Smooth muscle cell (in vitro differentiated cells): ENCODE measurements at regions not wholly inside any gene's neighbourhood (a gene's known extent, or its start where the extent isn't known, plus 50 kb on each side); places are given as distances from the start of the nearest gene placed in this dataset.

Experiments used
- DNase-seq: peaks from one replicate; lab custom pipeline; 2025; ENCODE audit not compliant: unreplicated experiment; lab: John Stamatoyannopoulos, UW
- H2AFZ ChIP-seq: fragments of 200-600 bp; sonication (generic); 2 replicates; pipeline ENCODE4 v1.6.0; 2016; ENCODE audit warnings: antibody characterized with exemption, low read depth, mild to moderate bottlenecking
- H3F3A ChIP-seq: fragments of 200-600 bp; sonication (generic); 2 replicates; pipeline ENCODE4 v1.6.0; 2017; ENCODE audit warnings: antibody characterized with exemption, low read depth
- H3K27ac ChIP-seq: fragments of 200-600 bp; sonication (generic); 2 replicates; pipeline ENCODE4 v1.5.1; 2016; ENCODE audit warnings: low read depth, mild to moderate bottlenecking
- H3K27me3 ChIP-seq: fragments of 200-600 bp; sonication (generic); 2 replicates; pipeline ENCODE4 v1.6.1; 2016; ENCODE audit warnings: low read depth, mild to moderate bottlenecking
- H3K36me3 ChIP-seq: fragments of 200-600 bp; sonication (generic); 2 replicates; pipeline ENCODE4 v1.5.1; 2016; ENCODE audit warnings: low read depth
- H3K4me1 ChIP-seq: fragments of 200-600 bp; sonication (generic); 2 replicates; pipeline ENCODE4 v1.5.1; 2016; ENCODE audit warnings: low read depth
- H3K4me2 ChIP-seq: fragments of 200-600 bp; sonication (generic); 2 replicates; pipeline ENCODE4 v1.6.0; 2016; ENCODE audit warnings: mild to moderate bottlenecking
- H3K4me3 ChIP-seq: fragments of 200-600 bp; sonication (generic); 2 replicates; pipeline ENCODE4 v1.5.1; 2016; ENCODE audit warnings: mild to moderate bottlenecking
- H3K79me2 ChIP-seq: fragments of 200-600 bp; sonication (generic); 2 replicates; pipeline ENCODE4 v1.6.0; 2016; ENCODE audit warnings: low read depth, mild to moderate bottlenecking
- H3K9ac ChIP-seq: fragments of 200-600 bp; sonication (generic); 2 replicates; pipeline ENCODE4 v1.6.0; 2016; ENCODE audit warnings: low read depth
- H3K9me3 ChIP-seq: fragments of 200-600 bp; sonication (generic); replicated peaks from 2 replicates; pipeline ENCODE4 v1.5.1; 2016; ENCODE audit warnings: low read depth
- H4K20me1 ChIP-seq: fragments of 200-600 bp; sonication (generic); 2 replicates; pipeline ENCODE4 v1.6.0; 2016; ENCODE audit warnings: low read depth
- WGBS: methylation state at CpG from one replicate; pipeline ENCODE4 v1.1.7; 2016; ENCODE audit warnings: low lambda C conversion rate; 5-methylcytosine and 5-hydroxymethylcytosine counted together
- TF ChIP-seq, protein P1 (sequence below): fragments of 200-600 bp; sonication (generic); IDR thresholded peaks from 2 replicates; pipeline ENCODE4 v1.5.1; 2017; ENCODE audit warnings: borderline replicate concordance, mild to moderate bottlenecking, antibody characterized with exemption; ENCODE audit not compliant: insufficient read depth, poor library complexity, severe bottlenecking

DNA sequence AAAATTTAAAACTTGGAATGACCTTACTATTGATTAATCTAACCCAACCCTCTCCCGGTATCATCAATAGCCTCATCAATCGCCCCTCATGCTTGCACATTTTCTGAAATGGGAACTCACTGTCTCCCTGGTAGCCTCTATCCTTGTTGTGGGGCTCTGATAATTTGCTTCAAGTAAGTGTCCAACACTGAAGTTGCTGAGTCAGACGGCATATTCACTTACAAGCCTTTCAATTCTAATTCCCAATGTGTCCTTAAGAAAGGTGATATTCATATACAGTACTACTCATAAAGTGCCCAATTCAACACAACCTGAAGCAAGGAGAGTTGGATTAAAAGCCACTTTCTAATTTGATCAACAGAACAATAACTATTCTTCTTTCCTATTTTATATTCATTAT, 1146.1 kb upstream of the TMEM132C start:
- Histone ChIP-seq H3K4me2 (no peak overlapping the region), H3K4me1 (no peaks in the 10 kb centered on the region), H3K4me3 (no peak overlapping the region), H3K27me3 (no peaks in the 10 kb centered on the region), H3K9ac (no peak overlapping the region), H2AFZ (no peak overlapping the region), H3F3A (no peaks in the 10 kb centered on the region), H3K79me2 (no peaks in the 10 kb centered on the region), H3K9me3 (no peaks in the 10 kb centered on the region), H4K20me1 (no peaks in the 10 kb centered on the region), H3K27ac (no peak overlapping the region), H3K36me3 (no peaks in the 10 kb centered on the region)
- WGBS = 92% methylated on average over 3 of the region's 3 CpGs
- TF ChIP-seq, protein P1, sequence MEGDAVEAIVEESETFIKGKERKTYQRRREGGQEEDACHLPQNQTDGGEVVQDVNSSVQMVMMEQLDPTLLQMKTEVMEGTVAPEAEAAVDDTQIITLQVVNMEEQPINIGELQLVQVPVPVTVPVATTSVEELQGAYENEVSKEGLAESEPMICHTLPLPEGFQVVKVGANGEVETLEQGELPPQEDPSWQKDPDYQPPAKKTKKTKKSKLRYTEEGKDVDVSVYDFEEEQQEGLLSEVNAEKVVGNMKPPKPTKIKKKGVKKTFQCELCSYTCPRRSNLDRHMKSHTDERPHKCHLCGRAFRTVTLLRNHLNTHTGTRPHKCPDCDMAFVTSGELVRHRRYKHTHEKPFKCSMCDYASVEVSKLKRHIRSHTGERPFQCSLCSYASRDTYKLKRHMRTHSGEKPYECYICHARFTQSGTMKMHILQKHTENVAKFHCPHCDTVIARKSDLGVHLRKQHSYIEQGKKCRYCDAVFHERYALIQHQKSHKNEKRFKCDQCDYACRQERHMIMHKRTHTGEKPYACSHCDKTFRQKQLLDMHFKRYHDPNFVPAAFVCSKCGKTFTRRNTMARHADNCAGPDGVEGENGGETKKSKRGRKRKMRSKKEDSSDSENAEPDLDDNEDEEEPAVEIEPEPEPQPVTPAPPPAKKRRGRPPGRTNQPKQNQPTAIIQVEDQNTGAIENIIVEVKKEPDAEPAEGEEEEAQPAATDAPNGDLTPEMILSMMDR = no peak
- DNase-seq = no peak

DNA sequence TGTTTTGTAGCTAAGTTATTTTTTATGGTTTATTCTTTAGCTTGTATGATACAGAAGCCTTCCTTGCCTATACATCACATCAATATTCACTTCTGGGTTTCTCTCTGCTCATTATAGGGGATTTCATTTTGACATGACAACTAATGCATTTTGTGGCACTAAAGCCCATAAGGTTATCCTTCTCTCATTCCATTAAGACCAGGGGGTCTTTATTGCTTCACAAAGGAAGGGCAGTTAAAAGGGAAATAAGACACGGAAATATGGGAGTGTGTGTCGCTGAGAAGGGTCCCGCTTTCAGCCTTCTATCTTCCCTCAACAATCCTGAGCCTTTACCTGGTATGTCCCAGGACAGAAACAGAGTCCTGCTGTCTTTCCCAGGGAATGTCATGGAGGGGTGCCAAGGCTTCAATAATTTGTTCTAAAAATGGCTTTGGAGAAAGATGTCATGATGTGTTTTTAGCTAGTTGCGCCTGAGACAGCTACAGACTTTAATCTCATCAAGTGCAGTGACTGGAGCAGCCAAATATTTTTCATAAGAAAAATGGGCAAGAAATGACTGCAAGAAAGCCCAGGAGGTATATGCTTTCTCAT, 1145.4 kb upstream of the TMEM132C start:
- Histone ChIP-seq H2AFZ (no peak overlapping the region), H3K27me3 (no peaks in the 10 kb centered on the region), H3K9me3 (no peaks in the 10 kb centered on the region), H3K27ac (no peak overlapping the region), H3K9ac (no peak overlapping the region), H3K4me2 (no peak overlapping the region), H3K36me3 (no peaks in the 10 kb centered on the region), H3K4me3 (no peak overlapping the region), H3F3A (no peaks in the 10 kb centered on the region), H3K79me2 (no peaks in the 10 kb centered on the region), H4K20me1 (no peaks in the 10 kb centered on the region), H3K4me1 (no peaks in the 10 kb centered on the region)
- TF ChIP-seq, protein P1 = no peak
- no peak for DNase-seq
- 81% methylated on average over 4 of the region's 4 CpGs for WGBS

DNA sequence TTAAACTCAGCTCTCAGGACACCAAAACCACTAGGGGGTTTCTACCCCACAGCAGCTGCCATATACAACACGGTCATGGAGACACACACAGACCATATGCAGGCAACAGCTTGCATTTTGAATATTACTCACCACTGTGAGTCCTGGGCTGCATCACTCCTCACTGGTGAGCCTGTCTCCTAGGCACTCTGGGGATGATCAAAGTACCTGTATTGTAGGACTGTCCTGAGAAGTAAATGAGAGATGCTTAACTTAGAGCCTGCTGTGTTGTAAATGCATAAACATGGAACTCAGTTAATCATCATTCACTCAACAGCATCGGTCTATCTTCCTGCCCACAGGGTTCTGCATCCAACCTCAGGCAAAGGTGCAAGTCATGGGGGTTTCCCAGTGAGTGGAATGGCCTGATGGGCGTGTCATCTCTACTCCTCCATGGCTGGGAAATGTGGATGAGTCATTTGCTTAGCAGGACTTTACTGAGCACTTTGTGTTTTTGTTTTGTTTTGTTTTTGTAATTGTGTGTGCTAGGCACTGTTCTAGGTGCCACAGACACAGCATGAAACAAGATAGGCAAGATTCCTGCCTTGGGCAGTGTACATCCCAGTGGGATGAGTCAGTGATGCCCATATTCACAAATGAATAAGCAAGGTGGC, 1141.2 kb upstream of the TMEM132C start:
- peak overlapping the region; percentile 74 for H3K9ac ChIP-seq
- TF ChIP-seq, protein P1 = no peak
- peak overlapping the region; percentile 1 for H3K4me2 ChIP-seq
- H3K36me3 ChIP-seq = no peaks in the 10 kb centered on the region
- peak overlapping the region; percentile 87 for H3K27ac ChIP-seq
- H2AFZ ChIP-seq = no peak overlapping the region
- no peaks in the 10 kb centered on the region for H3F3A ChIP-seq
- no peak overlapping the region for H3K4me3 ChIP-seq
- no peaks in the 10 kb centered on the region for H4K20me1 ChIP-seq
- WGBS = 45% methylated on average over 3 of the region's 3 CpGs
- H3K27me3 ChIP-seq = no peaks in the 10 kb centered on the region
- no peaks in the 10 kb centered on the region for H3K9me3 ChIP-seq
- DNase-seq = no peak
- H3K4me1 ChIP-seq = no peaks in the 10 kb centered on the region
- H3K79me2 ChIP-seq = no peaks in the 10 kb centered on the region

DNA sequence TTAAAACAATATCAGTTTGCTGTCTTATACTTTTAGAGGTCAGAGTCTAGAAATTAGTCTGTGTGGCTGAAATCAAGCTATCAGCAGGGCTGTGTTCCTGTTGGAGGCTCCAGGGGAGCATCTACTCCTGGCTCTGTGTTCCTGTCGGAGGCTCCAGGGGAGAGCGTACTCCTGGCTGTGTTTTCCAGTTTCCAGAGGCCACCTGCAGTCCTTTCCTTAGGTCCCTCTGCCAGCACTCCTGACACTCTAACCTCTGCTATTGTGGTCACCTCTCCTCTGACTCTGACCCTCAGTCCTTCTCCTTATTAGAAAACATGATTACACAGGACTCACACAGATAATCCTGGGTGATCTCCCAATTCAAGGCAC, 1140.7 kb upstream of the TMEM132C start:
- Histone ChIP-seq H3K4me1 (no peaks in the 10 kb centered on the region), H3K27ac (peak overlapping the region; percentile 87), H2AFZ (no peak overlapping the region), H3K36me3 (no peaks in the 10 kb centered on the region), H4K20me1 (no peaks in the 10 kb centered on the region), H3K4me3 (no peak overlapping the region), H3F3A (no peaks in the 10 kb centered on the region), H3K27me3 (no peaks in the 10 kb centered on the region), H3K79me2 (no peaks in the 10 kb centered on the region), H3K9ac (peak overlapping the region; percentile 74), H3K4me2 (peak overlapping the region; percentile 1), H3K9me3 (no peaks in the 10 kb centered on the region)
- WGBS = 81% methylated on average over 2 of the region's 2 CpGs
- no peak for DNase-seq
- TF ChIP-seq, protein P1 = no peak
